ENCODE measurements at regions not wholly inside any gene's neighbourhood (a gene's known extent, or its start where the extent isn't known, plus 50 kb on each side); places are given as distances from the start of the nearest gene placed in this dataset.

DNA sequence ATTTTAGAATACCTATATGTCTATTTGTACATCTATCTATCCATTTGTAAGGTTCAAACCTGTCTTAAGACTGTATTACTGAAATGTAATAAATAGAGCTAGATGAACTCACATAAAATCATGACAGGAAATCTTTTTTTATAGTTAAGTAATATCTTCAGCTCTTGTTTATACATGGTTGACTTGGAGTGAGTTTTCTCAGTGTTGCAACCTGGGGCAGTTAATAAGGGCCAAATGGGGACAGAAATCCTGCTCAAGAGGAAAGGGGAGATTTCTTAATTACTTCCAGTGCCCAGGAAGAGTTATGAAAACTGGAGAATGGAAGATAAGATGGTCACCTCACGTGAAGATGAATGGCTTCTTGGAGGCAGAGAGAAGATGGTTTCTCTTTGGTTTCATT lies 265.1 kb upstream of the FBXL7 start:
- no peaks in the 10 kb centered on the region for H3K27me3 ChIP-seq (ENCODE audit: control insufficient read depth, low read length)
- no peaks in the 10 kb centered on the region for H3K4me1 ChIP-seq (ENCODE audit: control insufficient read depth, low read length)
- H4K20me1 ChIP-seq (ENCODE audit: control insufficient read depth, insufficient read depth, low read depth, low read length): no peaks in the 10 kb centered on the region
- H3K4me3 ChIP-seq (ENCODE audit: low read length): no peak overlapping the region
- TF ChIP-seq, protein P1, sequence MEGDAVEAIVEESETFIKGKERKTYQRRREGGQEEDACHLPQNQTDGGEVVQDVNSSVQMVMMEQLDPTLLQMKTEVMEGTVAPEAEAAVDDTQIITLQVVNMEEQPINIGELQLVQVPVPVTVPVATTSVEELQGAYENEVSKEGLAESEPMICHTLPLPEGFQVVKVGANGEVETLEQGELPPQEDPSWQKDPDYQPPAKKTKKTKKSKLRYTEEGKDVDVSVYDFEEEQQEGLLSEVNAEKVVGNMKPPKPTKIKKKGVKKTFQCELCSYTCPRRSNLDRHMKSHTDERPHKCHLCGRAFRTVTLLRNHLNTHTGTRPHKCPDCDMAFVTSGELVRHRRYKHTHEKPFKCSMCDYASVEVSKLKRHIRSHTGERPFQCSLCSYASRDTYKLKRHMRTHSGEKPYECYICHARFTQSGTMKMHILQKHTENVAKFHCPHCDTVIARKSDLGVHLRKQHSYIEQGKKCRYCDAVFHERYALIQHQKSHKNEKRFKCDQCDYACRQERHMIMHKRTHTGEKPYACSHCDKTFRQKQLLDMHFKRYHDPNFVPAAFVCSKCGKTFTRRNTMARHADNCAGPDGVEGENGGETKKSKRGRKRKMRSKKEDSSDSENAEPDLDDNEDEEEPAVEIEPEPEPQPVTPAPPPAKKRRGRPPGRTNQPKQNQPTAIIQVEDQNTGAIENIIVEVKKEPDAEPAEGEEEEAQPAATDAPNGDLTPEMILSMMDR (IDR thresholded peaks at IDR 0.05; ENCODE audit: low read depth, low read length, poor library complexity, severe bottlenecking): no peak
- TF ChIP-seq EZH2phosphoT487 (IDR thresholded peaks at IDR 0.05; ENCODE audit: borderline replicate concordance, low read length): no peak
- no peaks in the 10 kb centered on the region for H3K9me3 ChIP-seq (ENCODE audit: control insufficient read depth, insufficient read depth, low read length)
- H3K4me2 ChIP-seq (ENCODE audit: low read length): no peak overlapping the region
- H3K36me3 ChIP-seq (ENCODE audit: control insufficient read depth, low read length): no peaks in the 10 kb centered on the region
- no peaks in the 10 kb centered on the region for H3F3A ChIP-seq (ENCODE audit: control insufficient read depth, insufficient read depth)
- H3K27ac ChIP-seq (ENCODE audit: low read depth, low read length): no peak overlapping the region
- H3K9me2 ChIP-seq (replicated peaks; ENCODE audit: control insufficient read depth, low read length): no peaks in the 10 kb centered on the region
- H3K79me2 ChIP-seq (ENCODE audit: control insufficient read depth, low read length): no peaks in the 10 kb centered on the region

DNA sequence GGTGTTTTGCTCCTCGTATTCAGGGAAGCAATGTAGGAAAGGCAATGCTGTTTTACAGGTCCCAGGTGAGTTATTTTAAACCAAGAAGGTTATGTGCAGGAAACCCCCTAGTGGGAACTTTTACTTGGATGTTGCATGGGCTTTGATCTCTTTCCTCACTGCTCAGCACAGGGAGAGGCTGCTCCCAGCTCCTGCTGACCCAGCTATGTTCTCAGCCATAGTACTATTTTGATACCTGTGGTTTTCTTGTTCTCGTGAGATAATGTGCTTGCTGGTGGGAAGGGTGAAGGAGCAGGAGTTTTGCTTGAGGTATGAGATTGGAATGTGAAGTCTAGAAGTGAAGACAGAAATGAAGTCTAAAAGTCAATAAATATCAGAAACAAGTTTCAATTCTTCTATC lies 265.6 kb upstream of the FBXL7 start:
- Histone ChIP-seq H4K20me1 (ENCODE audit: control insufficient read depth, insufficient read depth, low read depth, low read length) (no peaks in the 10 kb centered on the region), H3K79me2 (ENCODE audit: control insufficient read depth, low read length) (no peaks in the 10 kb centered on the region)
- TF ChIP-seq EZH2phosphoT487 (IDR thresholded peaks at IDR 0.05; ENCODE audit: borderline replicate concordance, low read length): no peak
- TF ChIP-seq, protein P1 (IDR thresholded peaks at IDR 0.05; ENCODE audit: low read depth, low read length, poor library complexity, severe bottlenecking): no peak

DNA sequence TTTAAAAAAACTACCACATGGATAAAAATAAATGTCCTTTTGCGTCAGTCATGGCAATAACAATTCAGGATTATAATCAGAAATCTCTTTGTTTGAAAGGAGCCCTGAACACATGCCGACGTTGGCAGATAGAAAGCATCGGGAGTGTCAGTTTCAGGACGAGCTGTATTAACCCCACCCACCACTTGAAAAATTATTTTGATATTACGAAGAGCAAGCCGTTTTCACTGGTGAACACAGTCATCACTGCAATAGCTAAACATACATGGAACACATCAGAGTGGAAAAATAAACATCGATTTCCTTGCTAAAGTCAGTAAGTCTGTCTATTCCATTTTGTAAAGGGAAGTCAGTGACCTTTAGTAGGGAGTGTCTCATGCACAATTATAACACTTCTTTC lies 266.4 kb upstream of the FBXL7 start:
- Histone ChIP-seq H3K79me2 (ENCODE audit: control insufficient read depth, low read length) (no peaks in the 10 kb centered on the region), H3K9me2 (replicated peaks; ENCODE audit: control insufficient read depth, low read length) (no peaks in the 10 kb centered on the region), H3F3A (ENCODE audit: control insufficient read depth, insufficient read depth) (no peaks in the 10 kb centered on the region), H3K4me2 (ENCODE audit: low read length) (no peak overlapping the region), H3K4me1 (ENCODE audit: control insufficient read depth, low read length) (no peaks in the 10 kb centered on the region), H3K27ac (ENCODE audit: low read depth, low read length) (no peak overlapping the region), H3K36me3 (ENCODE audit: control insufficient read depth, low read length) (no peaks in the 10 kb centered on the region), H4K20me1 (ENCODE audit: control insufficient read depth, insufficient read depth, low read depth, low read length) (no peaks in the 10 kb centered on the region), H3K27me3 (ENCODE audit: control insufficient read depth, low read length) (no peaks in the 10 kb centered on the region), H3K9me3 (ENCODE audit: control insufficient read depth, insufficient read depth, low read length) (no peaks in the 10 kb centered on the region), H3K4me3 (ENCODE audit: low read length) (no peak overlapping the region)
- TF ChIP-seq, protein P1 (IDR thresholded peaks at IDR 0.05; ENCODE audit: low read depth, low read length, poor library complexity, severe bottlenecking): no peak
- TF ChIP-seq EZH2phosphoT487 (IDR thresholded peaks at IDR 0.05; ENCODE audit: borderline replicate concordance, low read length): no peak

More for the DNA sequence above, 265.6 kb upstream of the FBXL7 start:
- Histone ChIP-seq H3K9me3 (ENCODE audit: control insufficient read depth, insufficient read depth, low read length) (no peaks in the 10 kb centered on the region), H3K4me2 (ENCODE audit: low read length) (no peak overlapping the region), H3K27ac (ENCODE audit: low read depth, low read length) (no peak overlapping the region), H3K9me2 (replicated peaks; ENCODE audit: control insufficient read depth, low read length) (no peaks in the 10 kb centered on the region), H3K27me3 (ENCODE audit: control insufficient read depth, low read length) (no peaks in the 10 kb centered on the region), H3K4me1 (ENCODE audit: control insufficient read depth, low read length) (no peaks in the 10 kb centered on the region), H3K36me3 (ENCODE audit: control insufficient read depth, low read length) (no peaks in the 10 kb centered on the region), H3F3A (ENCODE audit: control insufficient read depth, insufficient read depth) (no peaks in the 10 kb centered on the region), H3K4me3 (ENCODE audit: low read length) (no peak overlapping the region)

DNA sequence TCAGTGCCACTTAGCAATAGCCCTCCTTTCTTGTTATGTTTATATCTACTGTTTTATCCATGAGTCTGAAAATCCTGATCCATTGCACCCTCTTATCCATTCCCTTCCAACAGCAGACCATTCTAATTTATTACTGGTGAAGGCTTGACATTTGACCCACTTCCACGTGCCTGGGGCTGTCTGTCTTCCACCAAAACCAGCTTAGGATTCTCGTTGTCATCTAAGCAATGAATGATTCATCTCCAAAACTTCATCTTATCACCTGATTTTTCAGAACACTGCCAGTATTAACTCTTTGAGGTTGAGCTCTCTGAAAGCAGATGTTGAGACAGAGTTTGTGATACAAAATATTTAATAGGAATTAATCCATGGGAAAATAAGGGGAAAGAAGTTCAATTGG lies 277.8 kb upstream of the FBXL7 start:
- TF ChIP-seq EZH2phosphoT487 (IDR thresholded peaks at IDR 0.05; ENCODE audit: borderline replicate concordance, low read length): no peak
- TF ChIP-seq, protein P1 (IDR thresholded peaks at IDR 0.05; ENCODE audit: low read depth, low read length, poor library complexity, severe bottlenecking): no peak
- H4K20me1 ChIP-seq (ENCODE audit: control insufficient read depth, insufficient read depth, low read depth, low read length): no peaks in the 10 kb centered on the region
- H3K4me2 ChIP-seq (ENCODE audit: low read length): no peak overlapping the region
- no peaks in the 10 kb centered on the region for H3K27me3 ChIP-seq (ENCODE audit: control insufficient read depth, low read length)
- H3K36me3 ChIP-seq (ENCODE audit: control insufficient read depth, low read length): no peaks in the 10 kb centered on the region
- H3K9me2 ChIP-seq (replicated peaks; ENCODE audit: control insufficient read depth, low read length): no peaks in the 10 kb centered on the region
- no peaks in the 10 kb centered on the region for H3K4me1 ChIP-seq (ENCODE audit: control insufficient read depth, low read length)
- H3K79me2 ChIP-seq (ENCODE audit: control insufficient read depth, low read length): no peaks in the 10 kb centered on the region
- no peaks in the 10 kb centered on the region for H3F3A ChIP-seq (ENCODE audit: control insufficient read depth, insufficient read depth)
- H3K4me3 ChIP-seq (ENCODE audit: low read length): no peak overlapping the region
- no peak overlapping the region for H3K27ac ChIP-seq (ENCODE audit: low read depth, low read length)
- H3K9me3 ChIP-seq (ENCODE audit: control insufficient read depth, insufficient read depth, low read length): no peaks in the 10 kb centered on the region

Data from DOHH2 (cell line).